HEK293 (cell line): ENCODE measurements at regions not wholly inside any gene's neighbourhood (a gene's known extent, or its start where the extent isn't known, plus 50 kb on each side); places are given as distances from the start of the nearest gene placed in this dataset.

Experiments used
- CTCF ChIA-PET: fragments of 350-600 bp; formaldehyde crosslinking; extraction: SDS; loops from one replicate; lab custom pipeline; 2021; ENCODE audit warnings: antibody characterized with exemption; lab: Yijun Ruan, JAX
- POLR2A ChIA-PET: fragments of 300-600 bp; formaldehyde crosslinking; extraction: SDS; loops from one replicate; lab custom pipeline; 2020; ENCODE audit warnings: antibody characterized with exemption, inconsistent platforms; lab: Yijun Ruan, JAX
- H3K27ac ChIP-seq: fragments of 200-500 bp; sonication (Bioruptor generic); 2 replicates; pipeline ENCODE4 v1.5.1; 2014; ENCODE audit warnings: low read depth, low read length, control low read depth, inconsistent platforms; ENCODE audit errors: extremely low read depth
- H3K36me3 ChIP-seq, 2 experiments: fragments of 200-500 bp in 1 of 2; sonication (Bioruptor generic) in 1 of 2; 1 replicate in 1 of 2; 2 replicates in 1 of 2; pipeline ENCODE4 v1.5.1; 2014 to 2017; ENCODE audit warnings: inconsistent platforms in 2 of 2, low read length in 2 of 2; ENCODE audit not compliant: control insufficient read depth in 2 of 2, insufficient read depth in 1 of 2
- H3K4me1 ChIP-seq: fragments of 200-500 bp; sonication (Bioruptor generic); 2 replicates; pipeline ENCODE4 v1.5.1; 2014; ENCODE audit warnings: mild to moderate bottlenecking, low read length, inconsistent platforms; ENCODE audit not compliant: control insufficient read depth, insufficient read depth
- H3K4me3 ChIP-seq: 2 replicates; pipeline ENCODE4 v1.5.1; 2011; ENCODE audit warnings: low read depth, mild to moderate bottlenecking, control low read depth, low read length, moderate library complexity
- H3K9me3 ChIP-seq: fragments of 200-500 bp; sonication (Bioruptor generic); 2 replicates; pipeline ENCODE4 v1.5.1; 2014; ENCODE audit warnings: low read depth, low read length, inconsistent platforms; ENCODE audit not compliant: control insufficient read depth, insufficient read depth
- GLI2 ChIP-seq: fragments of 450-650 bp; formaldehyde crosslinking; IDR thresholded peaks from 2 replicates; pipeline ENCODE4; 2017; ENCODE audit warnings: missing biosample characterization, missing genetic modification characterization, low read depth, borderline replicate concordance
- GLIS2 ChIP-seq: fragments of 450-650 bp; formaldehyde crosslinking; IDR thresholded peaks from 2 replicates; pipeline ENCODE4 v1.5.1; 2016; ENCODE audit warnings: missing biosample characterization, missing genetic modification characterization
- KLF10 ChIP-seq: fragments of 450-650 bp; IDR thresholded peaks from 2 replicates; pipeline ENCODE4 v1.5.1; 2018; ENCODE audit warnings: missing biosample characterization, mild to moderate bottlenecking, missing genetic modification characterization
- KLF16 ChIP-seq: fragments of 450-650 bp; formaldehyde crosslinking; IDR thresholded peaks from 2 replicates; pipeline ENCODE4 v1.5.1; 2017; ENCODE audit warnings: missing biosample characterization, missing genetic modification characterization
- KLF17 ChIP-seq: fragments of 450-650 bp; formaldehyde crosslinking; IDR thresholded peaks from 2 replicates; pipeline ENCODE4 v1.5.1; 2016; ENCODE audit warnings: missing biosample characterization, missing genetic modification characterization
- KLF9 ChIP-seq: fragments of 450-650 bp; formaldehyde crosslinking; IDR thresholded peaks from 2 replicates; pipeline ENCODE4 v1.5.1; 2016; ENCODE audit warnings: missing biosample characterization, missing genetic modification characterization, low read depth
- MEIS1 ChIP-seq: sonication (generic); formaldehyde crosslinking; IDR thresholded peaks from 2 replicates; pipeline ENCODE4 v1.8.1; 2022; ENCODE audit warnings: missing genetic modification reagents, mild to moderate bottlenecking, borderline replicate concordance
- MYNN ChIP-seq: fragments of 450-650 bp; formaldehyde crosslinking; IDR thresholded peaks from 2 replicates; pipeline ENCODE4 v1.5.1; 2016; ENCODE audit warnings: missing biosample characterization, missing genetic modification characterization, borderline replicate concordance
- SP3 ChIP-seq: fragments of 450-650 bp; formaldehyde crosslinking; IDR thresholded peaks from 2 replicates; pipeline ENCODE4 v1.5.1; 2016; ENCODE audit warnings: missing biosample characterization, missing genetic modification characterization
- YY1 ChIP-seq: fragments of 450-650 bp; formaldehyde crosslinking; IDR thresholded peaks from 2 replicates; pipeline ENCODE4 v1.5.1; 2018; ENCODE audit warnings: missing biosample characterization, missing genetic modification characterization
- ZBTB20 ChIP-seq: fragments of 450-650 bp; formaldehyde crosslinking; IDR thresholded peaks from 2 replicates; pipeline ENCODE4 v1.5.1; 2016; ENCODE audit warnings: missing biosample characterization, missing genetic modification characterization
- ZBTB8A ChIP-seq: fragments of 450-650 bp; formaldehyde crosslinking; IDR thresholded peaks from 2 replicates; pipeline ENCODE4 v1.5.1; 2016; ENCODE audit warnings: missing biosample characterization, missing genetic modification characterization
- ZFP37 ChIP-seq: fragments of 450-650 bp; formaldehyde crosslinking; IDR thresholded peaks from 2 replicates; pipeline ENCODE4 v1.5.1; 2016; ENCODE audit warnings: missing biosample characterization, missing genetic modification characterization
- ZNF266 ChIP-seq: fragments of 450-650 bp; formaldehyde crosslinking; IDR thresholded peaks from 2 replicates; pipeline ENCODE4 v1.5.1; 2016; ENCODE audit warnings: missing biosample characterization, missing genetic modification characterization, low read depth
- ZNF292 ChIP-seq: fragments of 450-650 bp; formaldehyde crosslinking; IDR thresholded peaks from 2 replicates; pipeline ENCODE4 v1.5.1; 2016; ENCODE audit warnings: low read depth, missing biosample characterization, missing genetic modification characterization, borderline replicate concordance
- ZNF324 ChIP-seq: fragments of 450-650 bp; formaldehyde crosslinking; IDR thresholded peaks from 2 replicates; pipeline ENCODE4 v1.5.1; 2016; ENCODE audit warnings: missing biosample characterization, missing genetic modification characterization
- ZNF350 ChIP-seq: fragments of 450-650 bp; formaldehyde crosslinking; IDR thresholded peaks from 2 replicates; pipeline ENCODE4 v1.5.0; 2017; ENCODE audit warnings: missing biosample characterization, mild to moderate bottlenecking, missing genetic modification characterization
- ZNF354C ChIP-seq: fragments of 450-650 bp; formaldehyde crosslinking; IDR thresholded peaks from 2 replicates; pipeline ENCODE4 v1.5.1; 2016; ENCODE audit warnings: missing biosample characterization, missing genetic modification characterization, low read depth, borderline replicate concordance
- ZNF398 ChIP-seq: fragments of 450-650 bp; formaldehyde crosslinking; IDR thresholded peaks from 2 replicates; pipeline ENCODE4 v1.5.1; 2017; ENCODE audit warnings: missing biosample characterization, missing genetic modification characterization
- ZNF473 ChIP-seq: fragments of 450-650 bp; formaldehyde crosslinking; IDR thresholded peaks from 2 replicates; pipeline ENCODE4 v1.5.1; 2017; ENCODE audit warnings: missing biosample characterization, missing genetic modification characterization
- ZNF510 ChIP-seq: fragments of 450-650 bp; formaldehyde crosslinking; IDR thresholded peaks from 2 replicates; pipeline ENCODE4 v1.5.1; 2018; ENCODE audit warnings: mild to moderate bottlenecking, missing genetic modification characterization, missing biosample characterization; ENCODE audit not compliant: insufficient replicate concordance
- ZNF513 ChIP-seq: fragments of 450-650 bp; IDR thresholded peaks from 2 replicates; pipeline ENCODE4 v1.5.1; 2018; ENCODE audit warnings: missing biosample characterization, missing genetic modification characterization
- ZNF521 ChIP-seq: fragments of 450-650 bp; formaldehyde crosslinking; IDR thresholded peaks from 2 replicates; pipeline ENCODE4 v1.5.1; 2017; ENCODE audit warnings: missing biosample characterization, mild to moderate bottlenecking, missing genetic modification characterization
- ZNF596 ChIP-seq: fragments of 450-650 bp; IDR thresholded peaks from 2 replicates; pipeline ENCODE4 v1.5.0; 2018; ENCODE audit warnings: missing biosample characterization, mild to moderate bottlenecking, missing genetic modification characterization, moderate library complexity
- ZNF610 ChIP-seq: fragments of 450-650 bp; formaldehyde crosslinking; IDR thresholded peaks from 2 replicates; pipeline ENCODE4 v1.5.1; 2016; ENCODE audit warnings: missing biosample characterization, missing genetic modification characterization, borderline replicate concordance
- ZNF624 ChIP-seq: fragments of 450-650 bp; formaldehyde crosslinking; IDR thresholded peaks from 2 replicates; pipeline ENCODE4 v1.5.1; 2017; ENCODE audit warnings: missing biosample characterization, missing genetic modification characterization
- ZNF639 ChIP-seq: fragments of 450-650 bp; formaldehyde crosslinking; IDR thresholded peaks from 2 replicates; pipeline ENCODE4 v1.5.1; 2016; ENCODE audit warnings: missing biosample characterization, missing genetic modification characterization
- ZNF658 ChIP-seq: fragments of 450-650 bp; formaldehyde crosslinking; IDR thresholded peaks from 2 replicates; pipeline ENCODE4; 2016; ENCODE audit warnings: missing biosample characterization, missing genetic modification characterization
- ZNF677 ChIP-seq: fragments of 450-650 bp; IDR thresholded peaks from 2 replicates; pipeline ENCODE4 v1.5.0; 2018; ENCODE audit warnings: missing biosample characterization, mild to moderate bottlenecking, missing genetic modification characterization, moderate library complexity
- ZNF707 ChIP-seq: fragments of 450-650 bp; formaldehyde crosslinking; IDR thresholded peaks from 2 replicates; pipeline ENCODE4 v1.5.1; 2016; ENCODE audit warnings: missing biosample characterization, missing genetic modification characterization
- ZNF76 ChIP-seq: fragments of 450-650 bp; formaldehyde crosslinking; IDR thresholded peaks from 2 replicates; pipeline ENCODE4; 2016; ENCODE audit warnings: low read depth, missing biosample characterization, missing genetic modification characterization, borderline replicate concordance
- ZNF776 ChIP-seq: fragments of 450-650 bp; formaldehyde crosslinking; IDR thresholded peaks from 2 replicates; pipeline ENCODE4 v1.5.0; 2017; ENCODE audit warnings: missing biosample characterization, missing genetic modification characterization, borderline replicate concordance
- ZNF843 ChIP-seq: fragments of 450-650 bp; formaldehyde crosslinking; IDR thresholded peaks from 2 replicates; pipeline ENCODE4 v1.5.1; 2016; ENCODE audit warnings: missing biosample characterization, missing genetic modification characterization

GRCh38 chr3:105933871-105934270, 65.1 kb upstream of the CBLB start (continued):
- TF ChIP-seq ZNF639 (no peak), ZNF510 (no peak), KLF10 (no peak), ZFP37 (no peak), ZNF266 (tag by site-specific recombination) (no peak), ZNF354C (tag by site-specific recombination) (no peak), ZNF707 (tag by site-specific recombination) (no peak), ZBTB20 (tag by site-specific recombination) (no peak)

- ChIA-PET CTCF (no interaction called here), POLR2A (no interaction called here)
Measured at GRCh38 chr3:105938101-105938500, 69.3 kb upstream of the CBLB start.

GRCh38 chr3:105938806-105939205, 70.0 kb upstream of the CBLB start:
- no peak overlapping the region for H3K4me3 ChIP-seq
- no peaks in the 10 kb centered on the region for H3K9me3 ChIP-seq
- ChIA-PET CTCF (no interaction called here), POLR2A (no interaction called here)
- no peaks in the 10 kb centered on the region for H3K36me3 ChIP-seq
- H3K27ac ChIP-seq = no peak overlapping the region
- no peaks in the 10 kb centered on the region for H3K4me1 ChIP-seq
- TF ChIP-seq ZNF624 (no peak), ZNF324 (no peak), ZBTB8A (tag by site-specific recombination) (no peak), KLF9 (tag by site-specific recombination) (no peak), SP3 (tag by site-specific recombination) (no peak), ZNF76 (tag by site-specific recombination) (no peak), ZNF596 (tag by site-specific recombination) (no peak), MEIS1 (no peak), MYNN (tag by site-specific recombination) (no peak), ZNF776 (tag by site-specific recombination) (no peak), ZNF292 (tag by site-specific recombination) (no peak), GLI2 (tag by site-specific recombination) (no peak), KLF17 (tag by site-specific recombination) (no peak), ZNF473 (tag by site-specific recombination) (no peak)

More at GRCh38 chr3:105938101-105938500, 69.3 kb upstream of the CBLB start:
- Histone ChIP-seq H3K36me3 (no peaks in the 10 kb centered on the region), H3K9me3 (no peaks in the 10 kb centered on the region), H3K4me1 (no peaks in the 10 kb centered on the region), H3K4me3 (no peak overlapping the region), H3K27ac (no peak overlapping the region)
- no peak for TF ChIP-seq ZNF398 (tag by site-specific recombination)
- TF ChIP-seq ZNF350 (tag by site-specific recombination) = no peak
- TF ChIP-seq ZNF521 = no peak
- no peak for TF ChIP-seq GLIS2 (tag by site-specific recombination)
- no peak for TF ChIP-seq ZNF513 (tag by site-specific recombination)
- TF ChIP-seq KLF16 (tag by site-specific recombination) = no peak
- TF ChIP-seq ZNF610 (tag by site-specific recombination) = no peak
- no peak for TF ChIP-seq ZNF677
- TF ChIP-seq ZNF658 (tag by site-specific recombination) = no peak
- TF ChIP-seq YY1 (tag by site-specific recombination) = no peak
- no peak for TF ChIP-seq ZNF843 (tag by site-specific recombination)
